ENCODE measurements at regions not wholly inside any gene's neighbourhood (a gene's known extent, or its start where the extent isn't known, plus 50 kb on each side); places are given as distances from the start of the nearest gene placed in this dataset.

- H3K4me3 ChIP-seq (ENCODE audit: low read depth, low read length): no peak overlapping the region
- no peak for DNase-seq (ENCODE audit: low read depth)
- no peak for TF ChIP-seq CTCF (IDR thresholded peaks at IDR 0.05; ENCODE audit: insufficient read depth, low read length)
Observed at GRCh38 chr7:64407148-64407547, 93.4 kb downstream of the ZNF736 start.
